HG02870 (cell line): ENCODE measurements at regions not wholly inside any gene's neighbourhood (a gene's known extent, or its start where the extent isn't known, plus 50 kb on each side); places are given as distances from the start of the nearest gene placed in this dataset.
A peak's percentile ranks its signal among the peaks of the same experiment; 100 is the strongest.
"Not testable (repeated sequence)": the region's sequence is repeated elsewhere in the genome, so short reads cannot be mapped to it uniquely, and the experiment has no call there.

Experiments
- ATAC-seq: cut with Tn5 transposase; IDR thresholded peaks from one replicate; pipeline ENCODE4 v1.9.1; 2021; ENCODE audit warnings: mild to moderate bottlenecking, moderate library complexity; ENCODE audit not compliant: unreplicated experiment

- no peak for ATAC-seq
Measured at GRCh38 chr4:1589098-1589497, 95.0 kb downstream of the FAM53A start.

- ATAC-seq, result no peak
Measured at GRCh38 chr4:1588306-1588705, 95.8 kb downstream of the FAM53A start.

- no peak for ATAC-seq
Measured at GRCh38 chr4:1584498-1584897, 99.6 kb downstream of the FAM53A start.

- ATAC-seq, result no peak
Measured at GRCh38 chr4:1583859-1584258, 100.3 kb downstream of the FAM53A start.

GRCh38 chr4:1583051-1583785 is 100.9 kb downstream of the FAM53A start:
- no peak for ATAC-seq

GRCh38 chr4:1582227-1582626 is 101.9 kb downstream of the FAM53A start:
- ATAC-seq, result no peak

GRCh38 chr4:1581164-1581894 is 102.8 kb downstream of the FAM53A start:
- ATAC-seq, result not testable (repeated sequence)

- not testable (repeated sequence) for ATAC-seq
Measured at GRCh38 chr4:1580692-1581012, 103.5 kb downstream of the FAM53A start.

- peak; percentile 47 for ATAC-seq
Measured at GRCh38 chr4:1579901-1580691, 104.0 kb downstream of the FAM53A start.

- no peak for ATAC-seq
Measured at GRCh38 chr4:1579001-1579900, 104.9 kb downstream of the FAM53A start.

- ATAC-seq, result no peak
Measured at GRCh38 chr4:1578251-1578773, 105.8 kb downstream of the FAM53A start.

- no peak for ATAC-seq
Measured at GRCh38 chr4:1577822-1578217, 106.3 kb downstream of the FAM53A start.

- no peak for ATAC-seq
Measured at GRCh38 chr4:1576961-1577821, 106.9 kb downstream of the FAM53A start.

GRCh38 chr4:1576304-1576960 is 107.7 kb downstream of the FAM53A start:
- no peak for ATAC-seq

GRCh38 chr4:1575418-1576303 is 108.5 kb downstream of the FAM53A start:
- no peak for ATAC-seq

- ATAC-seq, result no peak
Measured at GRCh38 chr4:1574601-1575417, 109.3 kb downstream of the FAM53A start.

GRCh38 chr4:1573830-1574459 is 110.2 kb downstream of the FAM53A start:
- no peak for ATAC-seq
